ENCODE measurements at regions not wholly inside any gene's neighbourhood (a gene's known extent, or its start where the extent isn't known, plus 50 kb on each side); places are given as distances from the start of the nearest gene placed in this dataset.
"Not testable (repeated sequence)": the region's sequence is repeated elsewhere in the genome, so short reads cannot be mapped to it uniquely, and the experiment has no call there.

GRCh38 chr3:103499132-103499900 is 1064.5 kb downstream of the ZPLD1 start:
- Histone ChIP-seq H3K27ac (ENCODE audit: low read length) (no peak overlapping the region), H3K27me3 (ENCODE audit: control insufficient read depth, insufficient read depth) (no peaks in the 10 kb centered on the region), H3K9me3 (ENCODE audit: control insufficient read depth, low read length) (no peaks in the 10 kb centered on the region), H3K4me3 (ENCODE audit: low read length) (no peak overlapping the region), H3K4me1 (ENCODE audit: control insufficient read depth, insufficient read depth, low read length) (no peaks in the 10 kb centered on the region)
- DNase-seq (no peak), ATAC-seq (no peak)
- WGBS: 47% methylated on average over 1 of the region's 1 CpG
- intact Hi-C loops (cut with DNase I): no loop called here

- Histone ChIP-seq H3K4me1 (ENCODE audit: control insufficient read depth, insufficient read depth, low read length) (no peaks in the 10 kb centered on the region), H3K9me3 (ENCODE audit: control insufficient read depth, low read length) (no peaks in the 10 kb centered on the region), H3K27me3 (ENCODE audit: control insufficient read depth, insufficient read depth) (no peaks in the 10 kb centered on the region), H3K27ac (ENCODE audit: low read length) (no peak overlapping the region), H3K4me3 (ENCODE audit: low read length) (no peak overlapping the region)
- intact Hi-C loops (cut with DNase I): no loop called here
- WGBS: 54% methylated on average over 4 of the region's 4 CpGs
- ATAC-seq (no peak), DNase-seq (no peak)
These were observed 1065.2 kb downstream of the ZPLD1 start for GRCh38 chr3:103499967-103500366.

DNA sequence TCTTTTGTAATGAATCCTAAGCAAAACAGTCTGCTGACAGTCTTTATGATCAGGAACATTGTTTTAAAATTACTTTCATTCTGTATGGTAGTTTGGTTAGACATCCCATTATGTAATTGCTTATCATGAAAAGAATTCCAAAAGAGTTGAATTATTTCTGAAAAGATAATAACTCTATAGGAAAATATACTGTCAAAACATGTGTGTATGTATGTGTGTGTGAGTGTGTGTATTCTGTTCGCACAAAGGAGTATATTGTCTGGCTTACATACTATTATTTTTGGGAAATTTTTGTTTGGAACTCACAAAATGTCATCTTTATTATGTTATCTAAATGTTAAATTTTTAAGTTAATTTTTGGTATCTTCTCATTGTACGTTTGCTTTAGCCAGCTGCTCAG is 1075.9 kb downstream of the ZPLD1 start:
- no peaks in the 10 kb centered on the region for H3K4me1 ChIP-seq (ENCODE audit: control insufficient read depth, insufficient read depth, low read length)
- H3K27ac ChIP-seq (ENCODE audit: low read length): no peak overlapping the region
- H3K27me3 ChIP-seq (ENCODE audit: control insufficient read depth, insufficient read depth): no peaks in the 10 kb centered on the region
- intact Hi-C loops (cut with DNase I): no loop called here
- H3K9me3 ChIP-seq (ENCODE audit: control insufficient read depth, low read length): no peaks in the 10 kb centered on the region
- 48% methylated on average over 2 of the region's 2 CpGs for WGBS
- no peak overlapping the region for H3K4me3 ChIP-seq (ENCODE audit: low read length)
- ATAC-seq (no peak), DNase-seq (no peak)

GRCh38 chr3:103511891-103512290 is 1077.1 kb downstream of the ZPLD1 start:
- intact Hi-C loops (cut with DNase I): no loop called here
- Histone ChIP-seq H3K4me1 (ENCODE audit: control insufficient read depth, insufficient read depth, low read length) (no peaks in the 10 kb centered on the region), H3K4me3 (ENCODE audit: low read length) (no peak overlapping the region), H3K27me3 (ENCODE audit: control insufficient read depth, insufficient read depth) (no peaks in the 10 kb centered on the region), H3K9me3 (ENCODE audit: control insufficient read depth, low read length) (no peaks in the 10 kb centered on the region), H3K27ac (ENCODE audit: low read length) (no peak overlapping the region)
- WGBS: 90% methylated on average over 1 of the region's 1 CpG
- DNase-seq (no peak), ATAC-seq (no peak)

GRCh38 chr3:103512595-103512994 is 1077.8 kb downstream of the ZPLD1 start:
- ATAC-seq (no peak), DNase-seq (no peak)
- Histone ChIP-seq H3K27ac (ENCODE audit: low read length) (no peak overlapping the region), H3K9me3 (ENCODE audit: control insufficient read depth, low read length) (peaks cover 2% of the 10 kb centered on the region), H3K27me3 (ENCODE audit: control insufficient read depth, insufficient read depth) (no peaks in the 10 kb centered on the region), H3K4me3 (ENCODE audit: low read length) (no peak overlapping the region), H3K4me1 (ENCODE audit: control insufficient read depth, insufficient read depth, low read length) (no peaks in the 10 kb centered on the region)
- intact Hi-C loops (cut with DNase I): no loop called here
- 67% methylated on average over 1 of the region's 1 CpG for WGBS

- Histone ChIP-seq H3K9me3 (ENCODE audit: control insufficient read depth, low read length) (peaks cover 2% of the 10 kb centered on the region), H3K4me3 (ENCODE audit: low read length) (no peak overlapping the region), H3K27me3 (ENCODE audit: control insufficient read depth, insufficient read depth) (no peaks in the 10 kb centered on the region), H3K4me1 (ENCODE audit: control insufficient read depth, insufficient read depth, low read length) (no peaks in the 10 kb centered on the region), H3K27ac (ENCODE audit: low read length) (no peak overlapping the region)
- 75% methylated on average over 1 of the region's 1 CpG for WGBS
- DNase-seq: no peak
- ATAC-seq: no peak
- intact Hi-C loops (cut with DNase I): no loop called here
These were observed 1078.2 kb downstream of the ZPLD1 start for GRCh38 chr3:103513003-103513402.

GRCh38 chr3:103515116-103515515 is 1080.3 kb downstream of the ZPLD1 start:
- ATAC-seq (no peak), DNase-seq (no peak)
- no peak overlapping the region for H3K27ac ChIP-seq (ENCODE audit: low read length)
- intact Hi-C loops (cut with DNase I): no loop called here
- WGBS: 86% methylated on average over 5 of the region's 5 CpGs
- H3K4me1 ChIP-seq (ENCODE audit: control insufficient read depth, insufficient read depth, low read length): no peaks in the 10 kb centered on the region
- H3K4me3 ChIP-seq (ENCODE audit: low read length): no peak overlapping the region
- H3K9me3 ChIP-seq (ENCODE audit: control insufficient read depth, low read length): peaks cover 2% of the 10 kb centered on the region
- no peaks in the 10 kb centered on the region for H3K27me3 ChIP-seq (ENCODE audit: control insufficient read depth, insufficient read depth)

DNA sequence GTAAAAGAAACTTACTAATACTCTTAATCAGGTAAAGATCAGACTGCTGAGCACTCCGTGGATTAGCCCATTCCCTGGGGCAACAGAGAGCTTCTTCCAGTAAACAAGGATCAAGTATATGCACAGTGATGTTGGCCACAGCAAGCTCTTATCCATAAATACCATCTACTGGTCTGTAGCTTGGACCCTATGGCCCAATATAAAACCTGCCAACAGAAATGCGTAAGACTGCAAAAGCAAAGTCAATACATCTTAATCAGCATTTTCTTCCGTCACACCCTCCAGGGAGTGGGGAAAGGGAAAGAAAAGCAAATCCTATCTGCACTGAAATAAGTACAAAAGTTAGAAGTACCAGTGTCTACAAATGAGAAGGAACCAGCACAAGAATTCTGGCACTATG is 1082.1 kb downstream of the ZPLD1 start:
- no peaks in the 10 kb centered on the region for H3K4me1 ChIP-seq (ENCODE audit: control insufficient read depth, insufficient read depth, low read length)
- DNase-seq (no peak), ATAC-seq (no peak)
- H3K4me3 ChIP-seq (ENCODE audit: low read length): no peak overlapping the region
- no peak overlapping the region for H3K27ac ChIP-seq (ENCODE audit: low read length)
- no peaks in the 10 kb centered on the region for H3K27me3 ChIP-seq (ENCODE audit: control insufficient read depth, insufficient read depth)
- WGBS: 75% methylated on average over 3 of the region's 3 CpGs
- H3K9me3 ChIP-seq (ENCODE audit: control insufficient read depth, low read length): peaks cover 2% of the 10 kb centered on the region
- intact Hi-C loops (cut with DNase I): no loop called here

DNA sequence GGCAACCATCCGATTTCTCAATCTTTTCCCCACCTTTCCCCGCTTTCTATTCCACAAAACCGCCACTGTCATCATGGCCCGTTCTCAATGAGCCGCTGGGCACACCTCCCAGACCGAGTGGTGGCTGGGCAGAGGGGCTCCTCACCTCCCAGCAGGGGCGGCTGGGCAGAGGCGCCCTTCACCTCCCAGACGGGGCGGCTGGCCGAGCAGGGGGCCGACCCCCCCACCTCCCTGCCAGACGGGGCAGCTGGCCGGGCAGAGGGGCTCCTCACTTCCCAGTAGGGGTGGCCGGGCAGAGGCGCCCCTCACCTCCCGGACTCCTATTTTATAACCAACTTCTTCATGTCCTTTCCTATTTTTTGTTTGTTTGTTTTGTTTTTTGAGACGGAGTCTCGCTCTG is 1096.5 kb downstream of the ZPLD1 start:
- H3K27me3 ChIP-seq (ENCODE audit: control insufficient read depth, insufficient read depth); H3K4me3 ChIP-seq (ENCODE audit: low read length); H3K9me3 ChIP-seq (ENCODE audit: control insufficient read depth, low read length); intact Hi-C loops (cut with DNase I); H3K27ac ChIP-seq (ENCODE audit: low read length); ATAC-seq; H3K4me1 ChIP-seq (ENCODE audit: control insufficient read depth, insufficient read depth, low read length): not testable (repeated sequence)
- 94% methylated on average over 19 of the region's 19 CpGs for WGBS
- peak in 1 of 3 donors; percentile 46 for DNase-seq

GRCh38 chr3:103532986-103533385 is 1098.2 kb downstream of the ZPLD1 start:
- Histone ChIP-seq H3K27ac (ENCODE audit: low read length) (no peak overlapping the region), H3K9me3 (ENCODE audit: control insufficient read depth, low read length) (no peaks in the 10 kb centered on the region), H3K27me3 (ENCODE audit: control insufficient read depth, insufficient read depth) (no peaks in the 10 kb centered on the region), H3K4me1 (ENCODE audit: control insufficient read depth, insufficient read depth, low read length) (no peaks in the 10 kb centered on the region), H3K4me3 (ENCODE audit: low read length) (no peak overlapping the region)
- no peak for ATAC-seq
- intact Hi-C loops (cut with DNase I): no loop called here
- 91% methylated on average over 4 of the region's 4 CpGs for WGBS
- DNase-seq: no peak

- DNase-seq (no peak), ATAC-seq (no peak)
- Histone ChIP-seq H3K27ac (ENCODE audit: low read length) (no peak overlapping the region), H3K4me1 (ENCODE audit: control insufficient read depth, insufficient read depth, low read length) (no peaks in the 10 kb centered on the region), H3K4me3 (ENCODE audit: low read length) (no peak overlapping the region), H3K27me3 (ENCODE audit: control insufficient read depth, insufficient read depth) (no peaks in the 10 kb centered on the region), H3K9me3 (ENCODE audit: control insufficient read depth, low read length) (no peaks in the 10 kb centered on the region)
- 28% methylated on average over 8 of the region's 8 CpGs for WGBS
- intact Hi-C loops (cut with DNase I): no loop called here
These were observed 1119.6 kb downstream of the ZPLD1 start for GRCh38 chr3:103554451-103554850.

GRCh38 chr3:103564116-103564515 is 1129.3 kb downstream of the ZPLD1 start:
- H3K4me1 ChIP-seq (ENCODE audit: control insufficient read depth, insufficient read depth, low read length); DNase-seq; H3K27ac ChIP-seq (ENCODE audit: low read length): not testable (repeated sequence)

More at GRCh38 chr3:103564116-103564515, 1129.3 kb downstream of the ZPLD1 start:
- WGBS: 79% methylated on average over 6 of the region's 6 CpGs
- H3K9me3 ChIP-seq (ENCODE audit: control insufficient read depth, low read length); intact Hi-C loops (cut with DNase I); ATAC-seq; H3K27me3 ChIP-seq (ENCODE audit: control insufficient read depth, insufficient read depth); H3K4me3 ChIP-seq (ENCODE audit: low read length): not testable (repeated sequence)
